GM12891 (cell line): ENCODE measurements at regions not wholly inside any gene's neighbourhood (a gene's known extent, or its start where the extent isn't known, plus 50 kb on each side); places are given as distances from the start of the nearest gene placed in this dataset.

Source experiments
- POU2F2 ChIP-seq: IDR thresholded peaks from 2 replicates; pipeline ENCODE4 v1.6.1; 2011; ENCODE audit warnings: low read depth, mild to moderate bottlenecking, control low read depth, low read length, moderate library complexity
- TAF1 ChIP-seq: IDR thresholded peaks from 2 replicates; pipeline ENCODE4 v1.6.1; 2011; ENCODE audit warnings: low read depth, low read length, control low read depth

GRCh38 chr4:159410891-159411290 is 308.0 kb downstream of the RAPGEF2 start:
- TF ChIP-seq POU2F2, result no peak
- no peak for TF ChIP-seq TAF1
